Neural crest cell (in vitro differentiated cells): ENCODE measurements at regions not wholly inside any gene's neighbourhood (a gene's known extent, or its start where the extent isn't known, plus 50 kb on each side); places are given as distances from the start of the nearest gene placed in this dataset.

ENCODE experiments used
- DNase-seq: peaks from one replicate; pipeline ENCODE4 v3.0.0; 2021; ENCODE audit warnings: low read depth, mixed read lengths, low spot score
- H3K27ac Mint-ChIP-seq: one replicate; pipeline ENCODE4 v1.8.0; 2021; ENCODE audit warnings: mild to moderate bottlenecking, mixed read lengths; ENCODE audit not compliant: unreplicated experiment
- H3K27me3 Mint-ChIP-seq: 2 replicates; pipeline ENCODE4 v1.8.0; 2021; ENCODE audit warnings: low read depth, mild to moderate bottlenecking, mixed read lengths
- H3K36me3 Mint-ChIP-seq: 2 replicates; pipeline ENCODE4 v1.8.0; 2021; ENCODE audit warnings: low read depth, mild to moderate bottlenecking, mixed read lengths
- H3K4me1 Mint-ChIP-seq: 2 replicates; pipeline ENCODE4 v1.8.0; 2021; ENCODE audit warnings: mixed read lengths
- H3K4me3 Mint-ChIP-seq: one replicate; pipeline ENCODE4 v1.8.0; 2021; ENCODE audit warnings: mild to moderate bottlenecking, mixed read lengths
- H3K9me3 Mint-ChIP-seq: 2 replicates; pipeline ENCODE4 v1.8.0; 2021; ENCODE audit warnings: mixed read lengths
- TF ChIP-seq, protein P1 (sequence below): fragments of 200-600 bp; sonication (generic); conservative IDR thresholded peaks from 2 replicates; pipeline ENCODE4 v1.5.0; 2021; ENCODE audit warnings: antibody characterized with exemption, mild to moderate bottlenecking

GRCh38 chr21:18499761-18500376 lies 96.3 kb upstream of the TMPRSS15 start:
- Mint-ChIP-seq H3K9me3 (peaks cover 6% of the 10 kb centered on the region), H3K4me1 (no peaks in the 10 kb centered on the region), H3K27ac (no peak overlapping the region), H3K4me3 (no peak overlapping the region), H3K36me3 (peaks cover 7% of the 10 kb centered on the region), H3K27me3 (no peaks in the 10 kb centered on the region)
- TF ChIP-seq, protein P1, sequence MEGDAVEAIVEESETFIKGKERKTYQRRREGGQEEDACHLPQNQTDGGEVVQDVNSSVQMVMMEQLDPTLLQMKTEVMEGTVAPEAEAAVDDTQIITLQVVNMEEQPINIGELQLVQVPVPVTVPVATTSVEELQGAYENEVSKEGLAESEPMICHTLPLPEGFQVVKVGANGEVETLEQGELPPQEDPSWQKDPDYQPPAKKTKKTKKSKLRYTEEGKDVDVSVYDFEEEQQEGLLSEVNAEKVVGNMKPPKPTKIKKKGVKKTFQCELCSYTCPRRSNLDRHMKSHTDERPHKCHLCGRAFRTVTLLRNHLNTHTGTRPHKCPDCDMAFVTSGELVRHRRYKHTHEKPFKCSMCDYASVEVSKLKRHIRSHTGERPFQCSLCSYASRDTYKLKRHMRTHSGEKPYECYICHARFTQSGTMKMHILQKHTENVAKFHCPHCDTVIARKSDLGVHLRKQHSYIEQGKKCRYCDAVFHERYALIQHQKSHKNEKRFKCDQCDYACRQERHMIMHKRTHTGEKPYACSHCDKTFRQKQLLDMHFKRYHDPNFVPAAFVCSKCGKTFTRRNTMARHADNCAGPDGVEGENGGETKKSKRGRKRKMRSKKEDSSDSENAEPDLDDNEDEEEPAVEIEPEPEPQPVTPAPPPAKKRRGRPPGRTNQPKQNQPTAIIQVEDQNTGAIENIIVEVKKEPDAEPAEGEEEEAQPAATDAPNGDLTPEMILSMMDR, result peak; percentile 96
- DNase-seq, result peak; percentile 67

DNA sequence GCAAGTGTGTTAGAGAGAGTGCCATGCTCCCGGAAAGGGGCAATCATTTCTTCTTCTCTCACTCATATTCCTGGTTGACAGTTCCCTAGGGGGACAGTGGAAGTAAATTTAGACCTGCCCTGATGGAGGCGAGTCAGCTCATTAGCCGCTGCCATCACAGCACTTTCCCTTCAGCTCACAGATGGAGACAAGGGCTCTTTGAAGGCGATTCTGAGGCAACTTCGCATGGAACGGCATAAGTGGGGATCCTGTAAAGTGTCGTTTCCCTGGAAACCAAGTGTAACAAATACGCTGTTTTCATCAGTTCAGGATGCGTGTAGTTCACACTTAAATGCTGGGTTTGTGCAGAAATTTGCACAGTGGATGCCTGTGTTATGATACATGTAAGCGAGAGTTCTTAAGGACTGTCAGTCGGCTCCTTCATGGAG lies 114.5 kb upstream of the TMPRSS15 start:
- H3K27me3 Mint-ChIP-seq, result no peaks in the 10 kb centered on the region
- no peak overlapping the region for H3K27ac Mint-ChIP-seq
- TF ChIP-seq, protein P1, result no peak
- H3K36me3 Mint-ChIP-seq, result no peaks in the 10 kb centered on the region
- DNase-seq, result no peak
- H3K4me3 Mint-ChIP-seq, result no peak overlapping the region
- H3K9me3 Mint-ChIP-seq, result peaks cover 2% of the 10 kb centered on the region
- H3K4me1 Mint-ChIP-seq, result peaks cover 6% of the 10 kb centered on the region

DNA sequence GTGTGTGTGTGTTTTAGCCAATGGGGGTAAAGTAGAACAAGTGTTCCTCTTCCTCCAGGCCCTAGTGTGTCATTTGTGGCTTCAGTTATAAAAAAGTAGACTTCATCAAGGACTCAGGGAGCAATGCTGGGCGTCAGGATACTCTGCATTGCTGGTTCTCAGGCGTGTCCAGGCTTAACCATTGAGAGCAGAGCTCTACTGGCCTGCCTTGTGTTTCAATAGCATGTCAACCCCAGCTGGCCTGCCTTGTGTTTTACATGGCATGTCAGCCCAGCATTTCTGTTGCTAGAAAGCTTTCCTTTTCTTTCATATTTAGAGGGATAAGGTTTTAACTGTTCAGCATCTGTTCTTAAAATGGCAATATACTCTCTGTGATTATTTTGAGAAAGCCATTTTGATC lies 117.6 kb upstream of the TMPRSS15 start:
- H3K27me3 Mint-ChIP-seq, result no peaks in the 10 kb centered on the region
- no peak overlapping the region for H3K27ac Mint-ChIP-seq
- peaks cover 6% of the 10 kb centered on the region for H3K4me1 Mint-ChIP-seq
- H3K4me3 Mint-ChIP-seq, result no peak overlapping the region
- DNase-seq, result no peak
- no peaks in the 10 kb centered on the region for H3K9me3 Mint-ChIP-seq
- H3K36me3 Mint-ChIP-seq, result no peaks in the 10 kb centered on the region
- TF ChIP-seq, protein P1, result no peak

DNA sequence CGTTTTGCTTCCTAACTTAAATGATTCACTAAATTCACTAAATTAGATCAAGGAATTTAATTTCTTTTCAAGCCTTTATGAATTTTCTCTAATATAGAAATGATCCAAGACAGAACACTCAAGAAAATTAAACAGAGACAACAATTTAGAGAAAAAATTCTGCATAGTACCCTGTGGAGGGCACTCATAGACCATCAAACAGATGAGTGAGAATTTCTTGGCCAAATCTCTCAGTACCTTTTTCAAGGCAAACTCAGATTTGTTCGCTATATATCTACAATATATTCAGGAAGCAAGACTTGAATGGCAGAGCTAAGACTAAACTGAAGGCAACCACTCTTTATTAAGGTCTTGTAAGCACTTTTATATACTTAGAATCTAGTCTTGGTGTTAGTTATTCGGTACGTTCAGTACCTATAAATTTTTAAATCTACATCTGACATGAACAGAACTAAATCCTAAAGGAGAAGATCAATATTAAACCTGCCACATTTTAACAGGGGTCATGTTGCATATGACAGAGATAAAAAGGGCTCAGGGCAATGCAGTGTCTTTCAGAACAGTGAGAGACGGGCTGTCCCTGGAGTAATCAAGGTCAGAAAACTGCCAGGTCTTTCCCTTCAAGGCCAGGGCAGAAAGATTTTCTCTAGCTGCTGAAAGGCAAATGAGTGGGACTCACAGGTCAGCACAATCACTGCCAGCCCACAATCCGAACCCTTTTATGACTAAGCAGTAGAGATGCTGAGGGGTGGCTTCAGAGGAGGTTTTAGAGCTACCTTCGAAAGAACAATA lies 118.8 kb upstream of the TMPRSS15 start:
- H3K4me1 Mint-ChIP-seq, result peaks cover 6% of the 10 kb centered on the region
- no peaks in the 10 kb centered on the region for H3K9me3 Mint-ChIP-seq
- H3K4me3 Mint-ChIP-seq, result no peak overlapping the region
- no peaks in the 10 kb centered on the region for H3K27me3 Mint-ChIP-seq
- TF ChIP-seq, protein P1, result peak; percentile 58
- H3K27ac Mint-ChIP-seq, result no peak overlapping the region
- DNase-seq, result no peak
- H3K36me3 Mint-ChIP-seq, result no peaks in the 10 kb centered on the region

GRCh38 chr21:18524097-18524880 lies 120.7 kb upstream of the TMPRSS15 start:
- H3K27me3 Mint-ChIP-seq, result no peaks in the 10 kb centered on the region
- no peaks in the 10 kb centered on the region for H3K9me3 Mint-ChIP-seq
- no peak for DNase-seq
- no peak overlapping the region for H3K27ac Mint-ChIP-seq
- no peak overlapping the region for H3K4me3 Mint-ChIP-seq
- no peaks in the 10 kb centered on the region for H3K4me1 Mint-ChIP-seq
- TF ChIP-seq, protein P1, result no peak
- H3K36me3 Mint-ChIP-seq, result no peaks in the 10 kb centered on the region
